GM20431 (cell line): ENCODE measurements at regions not wholly inside any gene's neighbourhood (a gene's known extent, or its start where the extent isn't known, plus 50 kb on each side); places are given as distances from the start of the nearest gene placed in this dataset.
"Not testable (repeated sequence)": the region's sequence is repeated elsewhere in the genome, so short reads cannot be mapped to it uniquely, and the experiment has no call there.

Experiments used
- in situ Hi-C: fragments of 300-500 bp; cut with MseI, MboI; formaldehyde crosslinking; loops from one replicate; pipeline ENCODE4 v1.15.0; 2020; ENCODE audit warnings: low sequenced_read_pairs; ENCODE audit not compliant: unreplicated experiment

DNA sequence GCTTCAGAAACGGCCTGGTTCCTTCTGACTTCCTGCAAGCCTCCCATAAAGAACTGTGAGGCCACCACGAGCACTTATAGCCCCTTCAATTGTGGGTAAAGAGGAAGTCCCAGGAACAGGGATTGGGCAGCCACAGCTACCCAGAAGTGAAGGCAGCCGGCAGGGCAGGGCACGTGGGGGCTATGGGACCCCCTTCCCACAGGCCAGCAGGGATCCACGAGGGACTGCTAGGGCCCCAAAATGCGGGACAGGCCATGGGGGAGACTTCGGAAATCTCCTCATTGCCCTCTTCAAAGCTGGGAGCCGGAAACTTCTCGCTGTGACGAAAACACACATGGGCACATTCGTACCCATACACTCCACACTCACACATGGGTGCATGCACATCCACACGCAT lies 196.1 kb upstream of the SALL3 start:
- in situ Hi-C loops, result no loop called here

GRCh38 chr18:78784861-78785260 lies 194.8 kb upstream of the SALL3 start:
- in situ Hi-C loops, result no loop called here

DNA sequence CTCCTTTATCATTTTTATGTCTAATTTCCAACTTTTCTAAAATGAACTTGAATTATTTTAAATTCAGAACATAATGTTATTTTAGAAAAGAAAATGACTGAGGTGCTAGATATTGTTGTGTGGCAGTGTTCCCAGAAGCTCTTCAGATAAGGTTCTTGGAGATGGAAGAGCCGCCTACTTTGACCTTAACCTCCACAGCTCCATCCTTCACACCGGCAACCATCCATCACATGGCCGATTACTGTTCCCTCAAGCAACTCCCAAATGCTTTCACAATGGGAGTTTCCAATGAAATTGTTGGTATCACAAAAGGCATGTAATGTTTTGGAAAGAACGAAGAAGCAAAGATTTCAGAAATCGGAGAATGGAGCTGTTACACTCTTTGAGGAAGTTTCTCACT lies 193.9 kb upstream of the SALL3 start:
- in situ Hi-C loops, result no loop called here

DNA sequence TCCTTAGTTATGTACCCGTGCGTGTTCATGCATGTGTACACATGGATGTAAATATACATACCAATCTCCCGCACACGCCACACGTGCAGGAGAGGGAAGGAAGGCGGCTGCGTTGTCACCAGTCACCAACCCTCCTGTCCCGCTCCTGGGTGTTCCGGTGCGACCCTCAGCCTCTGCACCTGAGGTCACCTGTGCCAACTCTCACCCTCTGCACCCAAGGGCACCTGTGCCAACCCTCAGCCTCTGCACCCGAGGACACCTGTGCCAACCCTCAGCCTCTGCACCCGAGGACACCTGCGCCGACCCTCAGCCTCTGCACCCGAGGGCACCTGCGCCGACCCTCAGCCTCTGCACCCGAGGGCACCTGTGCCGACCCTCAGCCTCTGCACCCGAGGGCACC lies 192.8 kb upstream of the SALL3 start:
- in situ Hi-C loops, result no loop called here

- in situ Hi-C loops, result no loop called here
Observed at GRCh38 chr18:78787751-78788150, 191.9 kb upstream of the SALL3 start.

GRCh38 chr18:78788161-78788560 lies 191.5 kb upstream of the SALL3 start:
- in situ Hi-C loops, result no loop called here

GRCh38 chr18:78789850-78790249 lies 189.8 kb upstream of the SALL3 start:
- in situ Hi-C loops, result no loop called here

GRCh38 chr18:78790511-78790910 lies 189.1 kb upstream of the SALL3 start:
- in situ Hi-C loops, result no loop called here

GRCh38 chr18:78790960-78791359 lies 188.7 kb upstream of the SALL3 start:
- in situ Hi-C loops, result no loop called here

DNA sequence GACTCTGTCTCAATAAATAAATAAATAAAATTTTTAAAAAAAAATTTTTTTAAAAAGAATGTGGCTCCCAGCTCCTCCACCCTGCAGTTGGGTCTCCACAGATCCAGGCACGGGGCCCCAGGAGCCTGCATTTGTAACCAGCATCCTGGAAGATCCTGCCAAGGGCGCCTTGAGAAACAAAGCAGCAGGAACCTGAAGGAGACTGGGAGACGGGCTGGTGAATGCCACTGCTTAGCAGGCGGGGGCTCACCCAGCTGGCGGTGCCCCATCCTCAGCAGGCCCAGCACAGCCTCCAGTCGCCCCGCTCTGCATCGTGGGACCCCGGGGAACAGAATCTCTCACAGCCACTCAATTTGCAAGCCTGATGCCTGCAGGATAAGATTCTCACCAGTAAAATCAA lies 187.5 kb upstream of the SALL3 start:
- in situ Hi-C loops, result no loop called here

DNA sequence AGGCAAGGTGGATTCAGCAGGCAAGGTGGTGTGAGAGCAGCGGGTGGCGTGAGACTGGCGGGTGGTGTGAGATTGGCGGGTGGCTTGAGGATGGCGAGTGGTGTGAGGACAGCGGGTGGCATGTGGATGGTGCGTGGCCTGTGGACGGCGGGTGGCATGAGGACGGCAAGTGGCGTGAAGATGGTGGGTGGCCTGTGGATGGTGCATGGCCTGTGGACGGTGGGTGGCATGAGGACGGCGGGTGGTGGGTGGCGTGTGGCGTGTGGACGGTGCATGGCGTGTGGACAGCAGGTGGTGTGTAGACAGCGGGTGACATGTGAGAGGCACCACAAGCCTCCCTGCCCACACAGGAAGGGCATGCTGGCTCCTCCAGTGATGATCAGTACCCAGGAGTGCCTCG lies 186.9 kb upstream of the SALL3 start:
- in situ Hi-C loops, result no loop called here

DNA sequence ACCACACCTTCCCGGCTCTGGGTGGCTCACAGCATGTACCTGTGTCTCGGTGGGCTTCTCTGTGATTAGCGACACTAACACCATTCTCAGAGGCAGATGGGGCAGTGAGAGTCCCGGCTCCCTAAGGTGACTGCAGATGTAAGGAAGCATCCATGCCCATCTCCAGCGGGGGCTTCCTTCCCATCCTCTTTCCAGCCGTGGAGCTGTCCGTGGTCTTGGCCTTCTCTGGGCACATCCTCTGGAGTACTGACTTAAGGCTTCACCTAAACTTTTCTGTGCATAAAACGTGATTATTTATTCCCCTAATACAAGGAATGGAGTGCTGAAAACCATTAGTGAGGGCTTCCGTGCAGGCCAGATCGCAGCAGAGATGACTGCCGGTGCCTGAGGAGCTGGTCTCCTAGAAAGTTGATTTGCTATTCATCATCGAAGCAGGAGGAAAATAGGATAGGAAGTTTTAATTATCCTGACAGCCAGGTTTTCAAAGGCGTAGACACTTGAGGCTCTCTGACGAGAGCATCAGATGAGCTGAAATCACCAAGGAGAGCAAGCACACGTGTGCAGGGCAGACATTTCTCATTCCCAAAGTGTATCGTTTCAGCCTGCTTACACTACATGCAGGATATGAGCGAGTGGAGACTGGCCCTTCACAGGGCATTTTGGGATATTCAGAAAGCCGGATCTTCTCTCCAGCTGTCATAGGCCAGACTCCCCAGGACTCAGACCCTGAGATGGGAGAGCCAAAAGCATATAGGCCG lies 186.1 kb upstream of the SALL3 start:
- in situ Hi-C loops, result no loop called here

- in situ Hi-C loops, result no loop called here
Observed at GRCh38 chr18:78794071-78794430, 185.6 kb upstream of the SALL3 start.

GRCh38 chr18:78796693-78797455 lies 182.7 kb upstream of the SALL3 start:
- in situ Hi-C loops, result no loop called here

- in situ Hi-C loops, result no loop called here
Observed at GRCh38 chr18:78797499-78797898, 182.1 kb upstream of the SALL3 start.

- in situ Hi-C loops, result no loop called here
Observed at GRCh38 chr18:78798402-78799175, 181.0 kb upstream of the SALL3 start.

DNA sequence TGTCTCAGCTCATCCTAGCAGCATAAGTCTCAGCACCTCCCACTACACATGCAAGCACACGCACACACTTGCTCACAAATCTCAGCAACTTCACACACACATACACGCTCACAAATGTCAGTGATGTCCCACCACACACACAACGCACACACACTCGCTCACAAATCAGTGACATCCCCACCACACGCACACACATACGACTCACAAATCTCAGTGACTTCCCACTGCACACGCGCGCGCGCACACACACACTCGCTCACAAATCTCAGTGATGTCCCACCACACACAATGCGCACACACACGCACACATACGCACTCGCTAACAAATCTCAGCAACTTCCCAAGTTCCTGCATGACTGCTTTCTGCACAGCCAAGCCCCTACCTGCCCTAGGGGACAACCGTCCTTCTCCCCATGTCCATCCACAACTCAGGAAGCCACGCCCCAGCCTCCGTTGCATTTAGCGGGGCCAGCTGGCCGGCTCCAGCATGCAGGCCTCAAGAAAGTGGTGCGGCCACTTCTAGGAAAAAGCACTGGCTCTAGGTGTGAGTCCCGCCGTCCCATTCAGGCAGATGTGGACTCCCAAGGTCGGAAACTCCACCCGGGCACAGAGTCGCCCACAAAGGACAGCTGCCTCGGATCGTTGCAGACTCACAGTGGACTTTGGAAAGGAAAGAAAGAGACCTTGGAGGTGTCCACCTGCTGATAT lies 180.1 kb upstream of the SALL3 start:
- in situ Hi-C loops, result no loop called here

DNA sequence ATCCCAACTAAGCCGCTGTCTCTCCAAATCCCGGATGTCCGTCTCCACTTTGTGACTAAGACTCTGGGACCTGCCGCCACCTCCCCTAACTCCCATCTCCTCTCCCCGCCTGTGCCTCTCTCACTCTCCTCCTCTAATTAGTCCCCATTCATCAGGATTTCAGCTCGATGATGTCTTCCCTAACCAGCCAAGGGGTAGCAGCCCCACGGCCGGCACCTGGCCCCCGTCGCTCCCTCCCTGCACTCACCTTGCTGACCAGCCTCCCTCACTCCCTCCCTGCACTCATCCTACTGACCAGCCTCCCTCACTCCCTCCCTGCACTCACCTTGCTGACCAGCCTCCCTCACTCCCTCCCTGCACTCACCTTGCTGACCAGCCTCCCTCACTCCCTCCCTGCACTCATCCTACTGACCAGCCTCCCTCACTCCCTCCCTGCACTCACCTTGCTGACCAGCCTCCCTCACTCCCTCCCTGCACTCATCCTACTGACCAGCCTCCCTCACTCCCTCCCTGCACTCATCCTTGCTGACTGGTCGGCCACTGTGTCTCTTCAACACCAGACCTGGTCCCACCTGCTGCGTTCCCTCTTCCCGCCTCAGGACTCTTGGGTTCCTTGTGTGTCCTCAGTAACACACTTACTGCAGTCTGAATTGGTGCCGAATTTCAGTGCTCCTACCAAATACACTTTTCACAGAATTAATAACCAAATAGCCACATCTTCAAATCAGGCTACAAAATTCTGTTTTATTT lies 179.3 kb upstream of the SALL3 start:
- in situ Hi-C loops, result not testable (repeated sequence)

GRCh38 chr18:78801011-78801410 lies 178.6 kb upstream of the SALL3 start:
- in situ Hi-C loops, result no loop called here

DNA sequence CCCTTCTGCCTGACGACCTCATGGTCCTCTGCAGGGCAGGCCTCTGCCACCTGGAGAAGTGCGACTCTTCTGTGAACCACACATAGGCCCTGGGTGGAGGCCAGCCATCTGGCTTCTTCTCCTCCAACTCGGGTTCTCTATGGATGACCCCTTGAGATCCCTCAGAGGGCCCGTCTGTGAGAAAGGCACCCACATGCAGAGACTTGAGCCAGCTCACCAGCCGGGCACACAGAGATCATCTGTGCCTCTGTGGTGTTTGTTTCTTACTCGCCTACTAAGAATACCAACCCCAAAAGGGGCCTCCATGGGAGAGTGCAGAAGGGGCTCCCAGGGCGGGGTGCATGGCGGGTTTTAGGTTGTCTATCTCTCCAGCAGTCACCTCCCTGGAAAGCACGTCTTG lies 176.5 kb upstream of the SALL3 start:
- in situ Hi-C loops, result no loop called here
